ENCODE measurements at regions not wholly inside any gene's neighbourhood (a gene's known extent, or its start where the extent isn't known, plus 50 kb on each side); places are given as distances from the start of the nearest gene placed in this dataset.

GRCh38 chr6:137550535-137550934 lies 56.3 kb upstream of the OLIG3 start:
- no peak for TF ChIP-seq POLR2AphosphoS5 (IDR thresholded peaks at IDR 0.05; ENCODE audit: borderline replicate concordance, low read depth, low read length)
- TF ChIP-seq EZH2 (IDR thresholded peaks at IDR 0.05) = no peak
- TF ChIP-seq FOXP2 (optimal IDR thresholded peaks at IDR 0.05; ENCODE audit: control extremely low read depth, extremely low read length, insufficient read depth) = no peak
